ENCODE measurements at regions not wholly inside any gene's neighbourhood (a gene's known extent, or its start where the extent isn't known, plus 50 kb on each side); places are given as distances from the start of the nearest gene placed in this dataset.
"Not testable (repeated sequence)": the region's sequence is repeated elsewhere in the genome, so short reads cannot be mapped to it uniquely, and the experiment has no call there.

GRCh38 chr4:59393780-59394179, 1806.3 kb upstream of the ADGRL3 start:
- no peaks in the 10 kb centered on the region for H3K36me3 Mint-ChIP-seq (ENCODE audit: insufficient read depth)
- no peak for ATAC-seq
- no peaks in the 10 kb centered on the region for H3K27me3 Mint-ChIP-seq (ENCODE audit: low read depth)
- H3K4me3 Mint-ChIP-seq = no peak overlapping the region
- no peak for DNase-seq
- no peaks in the 10 kb centered on the region for H3K4me1 Mint-ChIP-seq (ENCODE audit: low read depth)
- H3K9me3 Mint-ChIP-seq = peaks cover 33% of the 10 kb centered on the region

DNA sequence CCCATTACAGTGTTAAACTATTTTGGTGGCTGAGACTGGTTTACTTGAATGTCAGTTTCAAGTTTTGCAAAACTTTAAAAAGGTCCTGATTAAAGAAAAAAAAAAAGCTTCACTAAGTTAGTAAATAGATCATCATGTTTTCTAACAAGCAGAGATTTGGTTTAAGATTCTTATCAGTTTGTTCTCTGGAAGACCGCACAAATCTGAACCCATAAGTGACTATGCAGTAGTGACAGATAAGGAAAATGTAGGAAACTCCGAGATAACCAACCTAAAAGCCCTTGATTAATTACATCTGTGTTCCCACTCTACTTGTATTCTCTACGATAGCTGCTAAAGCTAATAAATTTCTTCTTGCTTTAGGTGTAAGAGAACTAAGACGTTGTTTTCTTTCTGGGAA, 1799.8 kb upstream of the ADGRL3 start:
- no peak for ATAC-seq
- H3K27me3 Mint-ChIP-seq (ENCODE audit: low read depth) = no peaks in the 10 kb centered on the region

DNA sequence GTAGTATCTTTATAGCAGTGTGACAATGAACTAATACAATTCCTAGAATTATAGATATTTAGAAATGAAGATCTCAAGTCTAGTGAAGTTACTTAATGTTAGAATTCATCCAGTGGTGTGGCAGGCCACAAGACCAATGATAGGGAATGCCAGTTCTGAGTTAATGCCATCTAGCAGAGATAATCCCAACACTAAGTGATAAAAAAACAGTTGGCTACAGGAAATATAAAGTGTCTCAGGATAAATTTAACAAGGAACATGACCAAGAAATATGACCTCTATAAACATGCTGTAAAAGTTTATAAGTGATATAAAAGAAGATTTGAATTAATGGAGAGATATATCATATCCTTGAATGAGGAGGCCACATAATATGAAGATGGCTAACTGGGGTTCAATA, 1790.5 kb upstream of the ADGRL3 start:
- ATAC-seq = no peak
- no peaks in the 10 kb centered on the region for H3K4me1 Mint-ChIP-seq (ENCODE audit: low read depth)
- H3K9me3 Mint-ChIP-seq = peaks cover 7% of the 10 kb centered on the region

More for the DNA sequence above, 1799.8 kb upstream of the ADGRL3 start:
- Mint-ChIP-seq H3K36me3 (ENCODE audit: insufficient read depth) (no peaks in the 10 kb centered on the region), H3K4me3 (no peak overlapping the region), H3K9me3 (peaks cover 15% of the 10 kb centered on the region), H3K4me1 (ENCODE audit: low read depth) (no peaks in the 10 kb centered on the region)
- no peak for DNase-seq

GRCh38 chr4:59412739-59413138, 1787.4 kb upstream of the ADGRL3 start:
- DNase-seq = no peak
- Mint-ChIP-seq H3K27me3 (ENCODE audit: low read depth) (no peaks in the 10 kb centered on the region), H3K36me3 (ENCODE audit: insufficient read depth) (no peaks in the 10 kb centered on the region), H3K4me3 (no peak overlapping the region), H3K9me3 (peaks cover 10% of the 10 kb centered on the region), H3K4me1 (ENCODE audit: low read depth) (no peaks in the 10 kb centered on the region)
- ATAC-seq = no peak

More for the DNA sequence above, 1790.5 kb upstream of the ADGRL3 start:
- Mint-ChIP-seq H3K27me3 (ENCODE audit: low read depth) (no peaks in the 10 kb centered on the region), H3K4me3 (no peak overlapping the region), H3K36me3 (ENCODE audit: insufficient read depth) (no peaks in the 10 kb centered on the region)
- no peak for DNase-seq

DNA sequence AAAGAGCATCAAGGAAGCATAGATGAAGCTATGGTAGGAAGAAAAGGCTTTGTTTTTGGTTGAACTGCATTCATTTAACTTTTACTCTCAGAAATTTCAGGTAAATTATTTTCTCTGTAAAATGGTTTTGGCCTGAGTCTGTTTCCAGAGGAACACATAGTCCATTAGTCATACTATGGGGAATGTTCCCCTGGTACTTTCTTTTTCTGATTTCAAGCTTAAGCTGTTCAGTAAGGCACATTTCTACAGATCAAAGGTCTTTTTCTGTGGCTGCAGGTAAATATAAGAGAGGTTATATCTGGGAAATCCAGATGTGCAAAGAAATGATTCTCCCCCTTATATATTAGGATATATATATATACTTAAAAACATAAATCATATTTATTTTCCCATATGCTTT, 1744.4 kb upstream of the ADGRL3 start:
- Mint-ChIP-seq H3K27me3 (ENCODE audit: low read depth) (no peaks in the 10 kb centered on the region), H3K4me3 (no peak overlapping the region), H3K36me3 (ENCODE audit: insufficient read depth) (no peaks in the 10 kb centered on the region), H3K4me1 (ENCODE audit: low read depth) (no peaks in the 10 kb centered on the region), H3K9me3 (peaks cover 12% of the 10 kb centered on the region)
- no peak for DNase-seq
- ATAC-seq = no peak

DNA sequence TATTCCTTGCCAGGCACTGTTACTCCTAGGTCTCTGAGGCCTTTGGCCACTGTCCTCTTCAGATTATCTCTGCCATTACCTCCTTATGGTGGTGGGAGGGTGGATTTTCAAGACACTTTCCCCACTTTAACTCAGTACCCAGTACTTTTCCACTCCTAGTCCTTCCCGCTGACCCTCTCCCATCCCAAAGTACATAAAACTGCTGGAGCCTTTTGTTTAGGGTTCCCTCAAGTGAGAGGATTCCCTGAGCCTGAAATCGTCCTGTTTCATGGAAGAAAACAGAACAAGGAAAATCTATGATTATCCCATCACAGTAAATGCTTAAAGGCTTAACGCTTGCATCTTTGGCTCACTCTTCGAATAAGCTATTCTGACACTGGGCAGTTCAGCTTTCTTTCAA, 1742.5 kb upstream of the ADGRL3 start:
- no peak overlapping the region for H3K4me3 Mint-ChIP-seq
- no peaks in the 10 kb centered on the region for H3K36me3 Mint-ChIP-seq (ENCODE audit: insufficient read depth)
- no peaks in the 10 kb centered on the region for H3K4me1 Mint-ChIP-seq (ENCODE audit: low read depth)
- no peak for DNase-seq
- H3K9me3 Mint-ChIP-seq = peaks cover 9% of the 10 kb centered on the region
- H3K27me3 Mint-ChIP-seq (ENCODE audit: low read depth) = no peaks in the 10 kb centered on the region
- no peak for ATAC-seq

- H3K27me3 Mint-ChIP-seq (ENCODE audit: low read depth) = no peaks in the 10 kb centered on the region
- H3K4me1 Mint-ChIP-seq (ENCODE audit: low read depth) = no peaks in the 10 kb centered on the region
- ATAC-seq = no peak
- H3K4me3 Mint-ChIP-seq = no peak overlapping the region
- H3K36me3 Mint-ChIP-seq (ENCODE audit: insufficient read depth) = no peaks in the 10 kb centered on the region
- DNase-seq = no peak
- peaks cover 30% of the 10 kb centered on the region for H3K9me3 Mint-ChIP-seq
Measured at GRCh38 chr4:59484944-59485343, 1715.2 kb upstream of the ADGRL3 start.

GRCh38 chr4:59500103-59500502, 1700.0 kb upstream of the ADGRL3 start:
- no peaks in the 10 kb centered on the region for H3K36me3 Mint-ChIP-seq (ENCODE audit: insufficient read depth)
- no peak overlapping the region for H3K4me3 Mint-ChIP-seq
- H3K4me1 Mint-ChIP-seq (ENCODE audit: low read depth) = no peaks in the 10 kb centered on the region
- H3K27me3 Mint-ChIP-seq (ENCODE audit: low read depth) = no peaks in the 10 kb centered on the region
- peaks cover 11% of the 10 kb centered on the region for H3K9me3 Mint-ChIP-seq
- DNase-seq (no peak), ATAC-seq (no peak)

DNA sequence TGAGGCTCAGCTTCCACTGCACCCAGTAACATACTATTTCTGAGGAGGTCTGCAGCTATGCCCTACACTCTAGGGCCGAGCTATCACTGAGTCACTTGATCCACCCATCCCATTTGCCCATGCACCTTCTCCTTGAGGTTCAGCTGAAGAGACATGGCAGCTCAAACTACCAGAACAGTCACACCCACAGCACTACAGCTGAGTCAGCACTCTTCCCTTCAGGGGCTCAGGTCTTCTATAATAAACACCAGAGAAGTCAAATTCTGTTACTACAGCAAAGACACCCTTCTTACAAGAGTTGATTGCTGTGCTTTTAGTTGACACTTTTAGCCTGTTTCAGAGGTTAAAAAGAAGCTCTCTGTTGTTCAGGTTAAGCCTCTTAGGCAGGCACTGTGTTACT, 1696.4 kb upstream of the ADGRL3 start:
- Mint-ChIP-seq H3K4me1 (ENCODE audit: low read depth) (no peaks in the 10 kb centered on the region), H3K9me3 (peaks cover 7% of the 10 kb centered on the region), H3K36me3 (ENCODE audit: insufficient read depth) (no peaks in the 10 kb centered on the region), H3K4me3 (no peak overlapping the region), H3K27me3 (ENCODE audit: low read depth) (no peaks in the 10 kb centered on the region)
- ATAC-seq = no peak
- DNase-seq = no peak

DNA sequence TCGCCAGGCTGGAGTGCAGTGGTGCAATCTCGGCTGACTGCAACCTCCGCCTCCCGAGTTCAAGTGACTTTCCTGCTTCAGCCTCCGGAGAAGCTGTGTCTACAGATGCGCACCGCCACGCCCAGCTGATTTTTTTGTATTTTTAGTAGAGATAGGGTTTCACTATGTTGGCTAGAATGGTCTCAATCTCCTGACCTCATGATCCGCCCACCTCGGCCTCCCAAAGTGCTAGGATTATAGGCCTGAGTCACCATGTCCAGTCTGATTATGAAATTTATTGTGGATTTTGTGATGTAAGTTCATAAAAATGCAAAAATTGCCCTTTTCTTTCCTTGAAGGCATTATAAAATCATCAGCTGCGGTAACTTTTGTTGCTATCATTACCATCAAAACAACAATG, 1688.3 kb upstream of the ADGRL3 start:
- DNase-seq; H3K36me3 Mint-ChIP-seq (ENCODE audit: insufficient read depth); H3K4me3 Mint-ChIP-seq; H3K4me1 Mint-ChIP-seq (ENCODE audit: low read depth); H3K27me3 Mint-ChIP-seq (ENCODE audit: low read depth); H3K9me3 Mint-ChIP-seq; ATAC-seq: not testable (repeated sequence)

DNA sequence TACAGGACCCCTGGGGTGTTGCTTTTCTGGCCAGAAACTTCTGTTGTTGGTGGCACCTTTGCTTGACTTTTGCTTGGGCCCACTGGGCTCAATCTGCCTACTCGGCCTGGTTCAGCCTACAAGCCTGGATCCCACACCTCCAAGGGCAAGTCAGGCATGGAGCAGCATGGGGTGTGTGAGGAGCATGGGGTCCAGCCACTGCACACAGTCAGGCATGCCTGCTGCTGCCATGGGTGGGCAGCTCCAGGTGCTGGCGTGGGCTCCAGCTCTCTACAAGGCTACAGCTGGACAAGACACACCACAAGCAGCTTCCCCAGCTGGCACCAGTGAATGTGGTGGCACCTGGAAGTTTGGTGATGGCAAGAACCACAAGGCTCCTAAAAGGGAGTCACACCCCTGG, 1683.1 kb upstream of the ADGRL3 start:
- Mint-ChIP-seq H3K9me3 (peaks cover 7% of the 10 kb centered on the region), H3K27me3 (ENCODE audit: low read depth) (no peaks in the 10 kb centered on the region), H3K4me3 (no peak overlapping the region), H3K36me3 (ENCODE audit: insufficient read depth) (no peaks in the 10 kb centered on the region), H3K4me1 (ENCODE audit: low read depth) (no peaks in the 10 kb centered on the region)
- ATAC-seq (no peak), DNase-seq (no peak)

DNA sequence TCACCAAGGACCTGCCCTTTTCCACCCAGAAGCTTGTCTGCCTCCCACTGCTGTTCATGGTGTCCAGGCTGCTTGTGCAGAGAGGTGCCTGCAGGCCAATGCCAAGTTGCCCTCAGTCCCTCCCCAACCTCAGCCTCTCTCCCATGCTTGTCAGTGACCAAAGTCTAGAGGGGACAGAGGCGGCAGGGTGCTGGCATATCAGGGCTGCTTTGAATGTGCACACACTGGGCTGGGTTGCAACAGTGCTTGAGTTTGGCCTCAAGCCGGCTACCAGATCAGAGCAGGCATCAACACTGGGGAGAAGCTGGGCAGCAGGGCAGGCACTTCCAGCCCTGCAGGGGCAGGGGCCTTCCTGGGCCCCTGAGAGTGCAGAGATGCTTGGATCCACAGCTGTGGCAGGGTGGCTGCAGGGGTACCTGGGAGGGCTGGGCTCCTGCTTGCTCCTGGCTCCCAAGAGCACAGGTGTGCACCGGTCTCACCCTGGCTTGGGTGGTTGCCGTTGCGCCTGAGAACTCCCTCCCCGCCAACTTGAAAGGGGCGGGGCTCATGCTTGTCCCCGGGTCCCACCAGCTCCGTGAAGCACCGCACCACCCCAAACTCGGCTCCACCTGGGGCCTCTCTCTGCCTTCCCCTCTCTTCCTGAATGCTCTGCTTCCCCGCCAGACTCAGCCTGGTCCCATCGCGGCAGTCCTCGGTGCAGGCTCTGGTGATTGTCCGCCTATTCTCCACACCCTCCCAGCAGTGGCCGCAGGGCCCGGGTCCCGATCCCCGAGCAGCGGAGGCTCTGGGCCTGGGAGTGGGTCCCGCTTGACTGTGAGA, 1681.9 kb upstream of the ADGRL3 start:
- DNase-seq (no peak), ATAC-seq (no peak)
- no peaks in the 10 kb centered on the region for H3K27me3 Mint-ChIP-seq (ENCODE audit: low read depth)
- peaks cover 7% of the 10 kb centered on the region for H3K9me3 Mint-ChIP-seq
- H3K4me1 Mint-ChIP-seq (ENCODE audit: low read depth) = no peaks in the 10 kb centered on the region
- H3K4me3 Mint-ChIP-seq = no peak overlapping the region
- no peaks in the 10 kb centered on the region for H3K36me3 Mint-ChIP-seq (ENCODE audit: insufficient read depth)

- H3K4me1 Mint-ChIP-seq (ENCODE audit: low read depth) = no peaks in the 10 kb centered on the region
- H3K9me3 Mint-ChIP-seq = peaks cover 24% of the 10 kb centered on the region
- DNase-seq (no peak), ATAC-seq (no peak)
- no peak overlapping the region for H3K4me3 Mint-ChIP-seq
- no peaks in the 10 kb centered on the region for H3K36me3 Mint-ChIP-seq (ENCODE audit: insufficient read depth)
- no peaks in the 10 kb centered on the region for H3K27me3 Mint-ChIP-seq (ENCODE audit: low read depth)
Measured at GRCh38 chr4:59525885-59526284, 1674.2 kb upstream of the ADGRL3 start.

DNA sequence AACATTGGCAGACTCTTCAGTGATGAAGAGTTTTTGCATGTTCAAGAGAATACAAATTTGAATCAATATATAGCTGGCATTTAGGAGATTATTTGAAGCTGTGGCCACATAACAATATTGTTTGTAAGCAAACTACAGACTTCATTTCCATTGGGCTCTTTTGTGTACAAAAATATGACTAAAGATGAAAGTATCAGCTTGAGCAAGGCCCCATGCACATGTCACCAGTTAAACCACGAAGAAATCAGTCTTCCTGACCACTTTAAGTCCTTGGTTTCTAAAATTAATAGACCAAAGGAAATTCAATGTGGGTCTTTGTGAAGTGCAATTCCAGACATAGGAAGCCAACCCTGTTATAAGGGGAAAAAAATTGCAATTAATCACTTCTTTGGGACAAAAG, 1664.6 kb upstream of the ADGRL3 start:
- peaks cover 12% of the 10 kb centered on the region for H3K9me3 Mint-ChIP-seq
- no peak for DNase-seq
- no peaks in the 10 kb centered on the region for H3K27me3 Mint-ChIP-seq (ENCODE audit: low read depth)
- H3K36me3 Mint-ChIP-seq (ENCODE audit: insufficient read depth) = no peaks in the 10 kb centered on the region
- no peak for ATAC-seq
- H3K4me3 Mint-ChIP-seq = no peak overlapping the region
- H3K4me1 Mint-ChIP-seq (ENCODE audit: low read depth) = no peaks in the 10 kb centered on the region

DNA sequence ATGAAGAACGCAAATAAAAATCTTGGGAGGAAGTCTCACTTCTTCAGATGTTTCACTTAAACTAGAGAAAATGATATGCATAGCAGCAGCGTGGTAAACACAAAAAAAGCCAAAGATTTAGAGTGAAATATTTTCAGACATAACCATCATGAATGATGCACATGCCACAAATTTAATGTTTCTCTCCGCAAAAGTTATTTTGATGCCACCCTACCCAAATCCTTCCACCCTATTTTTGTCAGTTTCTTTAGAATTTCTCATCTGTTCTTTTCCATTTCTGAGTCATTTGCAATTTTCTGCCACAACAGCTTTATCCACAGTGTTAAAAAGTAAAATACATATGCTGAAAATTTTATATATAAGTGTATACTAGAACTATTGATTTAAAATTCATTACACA, 1663.7 kb upstream of the ADGRL3 start:
- Mint-ChIP-seq H3K4me1 (ENCODE audit: low read depth) (no peaks in the 10 kb centered on the region), H3K4me3 (no peak overlapping the region), H3K9me3 (peaks cover 12% of the 10 kb centered on the region), H3K36me3 (ENCODE audit: insufficient read depth) (no peaks in the 10 kb centered on the region), H3K27me3 (ENCODE audit: low read depth) (no peaks in the 10 kb centered on the region)
- DNase-seq (no peak), ATAC-seq (no peak)

Data from activated T-cell treated with anti-CD3 and anti-CD28 coated beads, Interleukin-2, amount 50 U/mL, for 4 hours (primary cell).